Ovary (tissue), 7 donors: ENCODE measurements at regions not wholly inside any gene's neighbourhood (a gene's known extent, or its start where the extent isn't known, plus 50 kb on each side); places are given as distances from the start of the nearest gene placed in this dataset.
"Not testable (repeated sequence)": the region's sequence is repeated elsewhere in the genome, so short reads cannot be mapped to it uniquely, and the experiment has no call there.

Source experiments
- DNase-seq, 5 donors: peaks; one replicate each; pipeline ENCODE4 v3.0.0-alpha.2; 2019 to 2020
- H3K27ac ChIP-seq, 2 donors: fragments of 200-600 bp; one replicate each; pipeline versions ENCODE4 v1.5.1 to v1.8.0; 2019 to 2022
- H3K27me3 ChIP-seq: fragments of 200-600 bp; one replicate; pipeline ENCODE4 v1.8.0; 2022
- H3K36me3 ChIP-seq: fragments of 200-600 bp; sonication (generic); one replicate; pipeline ENCODE4 v1.5.1; 2019
- H3K4me1 ChIP-seq: one replicate; pipeline ENCODE4 v1.8.1; 2013; ENCODE audit warnings: mild to moderate bottlenecking, moderate library complexity; ENCODE audit not compliant: insufficient read depth
- H3K4me3 ChIP-seq: fragments of 200-600 bp; sonication (generic); one replicate; pipeline ENCODE4 v1.5.1; 2017
- H3K9me3 ChIP-seq, 2 donors: fragments of 200-600 bp in 1 of 2; sonication (generic) in 1 of 2; one replicate each; pipeline versions ENCODE4 v1.5.1 to v1.8.1; 2013 to 2019; ENCODE audit warnings: mild to moderate bottlenecking in 1 of 2, moderate library complexity in 1 of 2
- CTCF ChIP-seq, 3 donors: fragments of 450-650 bp in 2 of 3; fragments of 200-600 bp in 1 of 3; IDR thresholded peaks; one replicate each; pipeline versions ENCODE4 v1.5.1 to v1.8.0; 2016 to 2022; ENCODE audit warnings: antibody characterized with exemption in 3 of 3, mild to moderate bottlenecking in 1 of 3
- EP300 ChIP-seq: sonication (generic); formaldehyde crosslinking; IDR thresholded peaks from one replicate; pipeline ENCODE4 v1.6.1; 2017; ENCODE audit warnings: antibody characterized with exemption
- POLR2A ChIP-seq: fragments of 450-650 bp; IDR thresholded peaks from one replicate; pipeline ENCODE4 v1.6.1; 2017; ENCODE audit warnings: antibody characterized with exemption, mild to moderate bottlenecking, moderate library complexity
- WGBS, 3 donors: extraction: QIAGEN DNeasy Blood & Tissue Kit in 1 of 3; methylation state at CpG; one replicate each; pipeline versions ENCODE4 v1.1.5 to v1.1.7; 2013 to 2017; 5-methylcytosine and 5-hydroxymethylcytosine counted together
- intact Hi-C, 4 donors: fragments of 100-400 bp; cut with DNase I; formaldehyde crosslinking; loops; one replicate each; pipeline versions ENCODE4 v1.11.0 to v1.15.1; 2022 to 2023
- donor health status: DM: no; HTN: no; CAD: no; lungs with moderate emphysema.
- donor health status: DM: no; HTN: no; CAD: no.
- donor health status: Bipolar disorder and iron deficiency.
- donor health status: DM: no; HTN: no; CAD: no.
- donor health status: DM: yes; HTN: yes; CAD: no.

DNA sequence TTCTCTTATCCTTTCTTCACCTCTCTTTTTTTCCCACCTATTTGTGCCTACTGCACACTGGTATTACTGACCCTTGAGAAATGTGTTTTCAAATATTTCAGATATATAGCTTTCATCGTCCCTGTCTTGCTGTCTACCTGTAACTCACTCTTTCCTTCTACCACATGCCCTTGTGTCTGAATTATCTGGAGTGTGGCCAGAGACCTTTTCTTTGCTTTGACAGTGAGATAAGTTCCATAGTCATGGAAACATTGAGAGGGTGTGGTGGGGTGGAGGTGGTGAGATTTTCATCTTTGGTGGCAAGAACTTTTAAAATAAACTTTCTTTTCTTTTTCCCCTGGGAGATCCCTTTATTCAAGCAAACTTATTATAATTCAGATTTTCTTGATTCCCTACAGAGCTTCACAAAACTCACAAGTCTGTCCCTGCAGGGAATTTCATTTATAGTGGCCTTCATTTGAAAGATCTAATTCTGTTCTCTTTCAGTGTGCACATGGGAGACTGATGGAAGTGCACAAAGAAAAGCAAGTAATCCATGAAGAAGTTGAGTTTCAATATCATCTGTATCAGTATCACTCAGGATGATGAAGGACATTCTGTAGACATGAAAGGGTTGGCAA, 95.7 kb downstream of the SH2D1A start:
- TF ChIP-seq CTCF (IDR thresholded peaks at IDR 0.05): no peak
- TF ChIP-seq EP300: no peak
- no peaks in the 10 kb centered on the region for H3K4me1 ChIP-seq

GRCh38 chrX:124455966-124456365, 109.6 kb downstream of the SH2D1A start:
- Histone ChIP-seq H3K4me3 (no peak overlapping the region), H3K27me3 (no peaks in the 10 kb centered on the region), H3K9me3 (no peaks in the 10 kb centered on the region), H3K4me1 (no peaks in the 10 kb centered on the region), H3K36me3 (no peaks in the 10 kb centered on the region), H3K27ac (no peak overlapping the region)
- TF ChIP-seq POLR2A (no peak), CTCF (IDR thresholded peaks at IDR 0.05) (no peak), EP300 (no peak)
- 12 to 18% (median 13%) methylated on average over 1 of the region's 1 CpG for WGBS, 3 donors
- no peak for DNase-seq
- intact Hi-C loops: no loop called here

More for the DNA sequence above, 95.7 kb downstream of the SH2D1A start:
- Histone ChIP-seq H3K9me3 (no peaks in the 10 kb centered on the region), H3K27me3 (no peaks in the 10 kb centered on the region), H3K4me3 (no peak overlapping the region), H3K36me3 (no peaks in the 10 kb centered on the region), H3K27ac (no peak overlapping the region)
- 81 to 84% (median 82%) methylated on average over 1 of the region's 1 CpG for WGBS, 3 donors
- no peak for DNase-seq
- intact Hi-C loops: no loop called here

- H3K27ac ChIP-seq, intact Hi-C loops, H3K36me3 ChIP-seq, H3K9me3 ChIP-seq, H3K27me3 ChIP-seq, H3K4me3 ChIP-seq, DNase-seq, H3K4me1 ChIP-seq: not testable (repeated sequence)
These were observed 113.5 kb downstream of the SH2D1A start for GRCh38 chrX:124459851-124460250.

GRCh38 chrX:124462931-124463330, 116.6 kb downstream of the SH2D1A start:
- Histone ChIP-seq H3K9me3 (no peaks in the 10 kb centered on the region), H3K4me3 (no peak overlapping the region), H3K27me3 (no peaks in the 10 kb centered on the region), H3K36me3 (no peaks in the 10 kb centered on the region), H3K27ac (no peak overlapping the region), H3K4me1 (no peaks in the 10 kb centered on the region)
- 74 to 81% (median 78%) methylated on average over 4 of the region's 4 CpGs for WGBS, 3 donors
- no peak for TF ChIP-seq CTCF (IDR thresholded peaks at IDR 0.05)
- no peak for TF ChIP-seq EP300
- TF ChIP-seq POLR2A: no peak
- intact Hi-C loops: no loop called here
- no peak for DNase-seq

- Histone ChIP-seq H3K36me3 (no peaks in the 10 kb centered on the region), H3K4me3 (no peak overlapping the region), H3K27me3 (no peaks in the 10 kb centered on the region), H3K27ac (no peak overlapping the region), H3K4me1 (no peaks in the 10 kb centered on the region), H3K9me3 (no peaks in the 10 kb centered on the region)
- TF ChIP-seq POLR2A (no peak), EP300 (no peak), CTCF (IDR thresholded peaks at IDR 0.05) (no peak)
- DNase-seq: no peak
- WGBS, 3 donors: 56 to 65% (median 63%) methylated on average over 4 of the region's 4 CpGs
- intact Hi-C loops: no loop called here
These were observed 120.8 kb downstream of the SH2D1A start for GRCh38 chrX:124467202-124467601.
